GM12878 (cell line): ENCODE measurements at regions not wholly inside any gene's neighbourhood (a gene's known extent, or its start where the extent isn't known, plus 50 kb on each side); places are given as distances from the start of the nearest gene placed in this dataset.

Source experiments
- BACH1 ChIP-seq: fragments of 450-650 bp; IDR thresholded peaks from 2 replicates; pipeline ENCODE4 v1.6.1; 2017; ENCODE audit warnings: mild to moderate bottlenecking, borderline replicate concordance
- BMI1 ChIP-seq: fragments of 450-650 bp; IDR thresholded peaks from 2 replicates; pipeline ENCODE4 v1.6.1; 2016; ENCODE audit warnings: mild to moderate bottlenecking, moderate library complexity, borderline replicate concordance
- EGR1 ChIP-seq, 2 experiments: IDR thresholded peaks; 1 replicate in 1 of 2; 2 replicates in 1 of 2; pipeline ENCODE4 v1.6.1; 2011 to 2012; ENCODE audit warnings: low read depth in 2 of 2, low read length in 2 of 2, borderline replicate concordance in 1 of 2, mild to moderate bottlenecking in 1 of 2, moderate library complexity in 1 of 2
- EZH2 ChIP-seq: IDR thresholded peaks from 2 replicates; pipeline ENCODE4 v1.6.1; 2012; ENCODE audit warnings: low read depth, mild to moderate bottlenecking, control low read depth, inconsistent platforms, low read length, borderline replicate concordance; ENCODE audit not compliant: control insufficient read depth
- HCFC1 ChIP-seq: fragments of 150-350 bp; IDR thresholded peaks from 2 replicates; pipeline ENCODE4 v1.6.1; 2014; ENCODE audit warnings: low read length
- MEF2A ChIP-seq: IDR thresholded peaks from 2 replicates; pipeline ENCODE4 v1.6.1; 2011; ENCODE audit warnings: low read depth, mild to moderate bottlenecking, low read length, moderate library complexity; ENCODE audit not compliant: insufficient read depth
- NFYA ChIP-seq: IDR thresholded peaks from 2 replicates; pipeline ENCODE4 v1.6.1; 2011; ENCODE audit warnings: low read depth, mild to moderate bottlenecking, low read length, improper control_type of control experiment, borderline replicate concordance
- PAX8 ChIP-seq: fragments of 450-650 bp; IDR thresholded peaks from 2 replicates; pipeline ENCODE4 v1.6.1; 2017; ENCODE audit warnings: mild to moderate bottlenecking, moderate library complexity
- RAD21 ChIP-seq: IDR thresholded peaks from 2 replicates; pipeline ENCODE4 v1.6.1; 2011; ENCODE audit warnings: mild to moderate bottlenecking, low read depth, low read length, moderate library complexity; ENCODE audit not compliant: insufficient read depth
- RBBP5 ChIP-seq: fragments of 200-600 bp; sonication (generic); conservative IDR thresholded peaks from 2 replicates; pipeline ENCODE4 v1.6.1; 2016
- TARDBP ChIP-seq: IDR thresholded peaks from 2 replicates; pipeline ENCODE4 v1.6.1; 2016; ENCODE audit warnings: borderline replicate concordance
- TCF7 ChIP-seq: IDR thresholded peaks from 2 replicates; pipeline ENCODE4 v1.6.1; 2014; ENCODE audit warnings: antibody characterized with exemption, borderline replicate concordance
- YY1 ChIP-seq: IDR thresholded peaks from 2 replicates; pipeline ENCODE4 v1.6.1; 2011; ENCODE audit warnings: low read depth, mild to moderate bottlenecking, low read length
- ZBED1 ChIP-seq: IDR thresholded peaks from 2 replicates; pipeline ENCODE4 v1.6.1; 2016; ENCODE audit warnings: borderline replicate concordance
- ZBTB4 ChIP-seq: fragments of 450-650 bp; formaldehyde crosslinking; IDR thresholded peaks from 2 replicates; pipeline ENCODE4 v1.4.0; 2022; ENCODE audit warnings: mild to moderate bottlenecking, moderate library complexity
- TF ChIP-seq, protein P1 (sequence below): fragments of 450-650 bp; IDR thresholded peaks from 2 replicates; pipeline ENCODE4 v1.6.1; 2016; ENCODE audit warnings: mild to moderate bottlenecking
- TF ChIP-seq, protein P2 (sequence below): IDR thresholded peaks from 2 replicates; pipeline ENCODE4 v1.6.1; 2012; ENCODE audit warnings: mild to moderate bottlenecking, low read depth, low read length
- TF ChIP-seq, protein P3 (sequence below): IDR thresholded peaks from 2 replicates; pipeline ENCODE4 v1.6.1; 2011; ENCODE audit warnings: borderline replicate concordance, low read depth, mild to moderate bottlenecking, moderate library complexity, low read length; ENCODE audit not compliant: insufficient read depth, poor library complexity, severe bottlenecking
- TF ChIP-seq, protein P4 (sequence below): fragments of 450-650 bp; IDR thresholded peaks from 2 replicates; pipeline ENCODE4 v1.6.1; 2017; ENCODE audit warnings: low read depth, mild to moderate bottlenecking, moderate library complexity

GRCh38 chr6:6407071-6407741, 86.7 kb upstream of the F13A1 start (continued):
- TF ChIP-seq, protein P1, sequence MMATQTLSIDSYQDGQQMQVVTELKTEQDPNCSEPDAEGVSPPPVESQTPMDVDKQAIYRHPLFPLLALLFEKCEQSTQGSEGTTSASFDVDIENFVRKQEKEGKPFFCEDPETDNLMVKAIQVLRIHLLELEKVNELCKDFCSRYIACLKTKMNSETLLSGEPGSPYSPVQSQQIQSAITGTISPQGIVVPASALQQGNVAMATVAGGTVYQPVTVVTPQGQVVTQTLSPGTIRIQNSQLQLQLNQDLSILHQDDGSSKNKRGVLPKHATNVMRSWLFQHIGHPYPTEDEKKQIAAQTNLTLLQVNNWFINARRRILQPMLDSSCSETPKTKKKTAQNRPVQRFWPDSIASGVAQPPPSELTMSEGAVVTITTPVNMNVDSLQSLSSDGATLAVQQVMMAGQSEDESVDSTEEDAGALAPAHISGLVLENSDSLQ: no peak; the same call in 1 of the 2 replicates
- TF ChIP-seq EGR1 (IDR thresholded peaks at IDR 0.05; ENCODE audit: borderline replicate concordance in 1 of 2, low read depth in 2 of 2, low read length in 2 of 2) (no peak), ZBTB4 (CRISPR knock-in tag) (no peak), ZBED1 (peak; percentile 70; the same call in 1 of the 2 replicates), RBBP5 (0 out of 2 replicates have a peak, but pooled peaks have one; percentile 22), YY1 (no peak), EZH2 (no peak), BACH1 (no peak; the same call in 1 of the 2 replicates), NFYA (no peak), BMI1 (peak; percentile 65; the same call in 1 of the 2 replicates), TCF7 (no peak), PAX8 (no peak), RAD21 (0 out of 2 replicates have a peak, but pooled peaks have one; percentile 8), MEF2A (peak; percentile 63; the same call in 1 of the 2 replicates), HCFC1 (no peak), TARDBP (no peak)
- TF ChIP-seq, protein P2, sequence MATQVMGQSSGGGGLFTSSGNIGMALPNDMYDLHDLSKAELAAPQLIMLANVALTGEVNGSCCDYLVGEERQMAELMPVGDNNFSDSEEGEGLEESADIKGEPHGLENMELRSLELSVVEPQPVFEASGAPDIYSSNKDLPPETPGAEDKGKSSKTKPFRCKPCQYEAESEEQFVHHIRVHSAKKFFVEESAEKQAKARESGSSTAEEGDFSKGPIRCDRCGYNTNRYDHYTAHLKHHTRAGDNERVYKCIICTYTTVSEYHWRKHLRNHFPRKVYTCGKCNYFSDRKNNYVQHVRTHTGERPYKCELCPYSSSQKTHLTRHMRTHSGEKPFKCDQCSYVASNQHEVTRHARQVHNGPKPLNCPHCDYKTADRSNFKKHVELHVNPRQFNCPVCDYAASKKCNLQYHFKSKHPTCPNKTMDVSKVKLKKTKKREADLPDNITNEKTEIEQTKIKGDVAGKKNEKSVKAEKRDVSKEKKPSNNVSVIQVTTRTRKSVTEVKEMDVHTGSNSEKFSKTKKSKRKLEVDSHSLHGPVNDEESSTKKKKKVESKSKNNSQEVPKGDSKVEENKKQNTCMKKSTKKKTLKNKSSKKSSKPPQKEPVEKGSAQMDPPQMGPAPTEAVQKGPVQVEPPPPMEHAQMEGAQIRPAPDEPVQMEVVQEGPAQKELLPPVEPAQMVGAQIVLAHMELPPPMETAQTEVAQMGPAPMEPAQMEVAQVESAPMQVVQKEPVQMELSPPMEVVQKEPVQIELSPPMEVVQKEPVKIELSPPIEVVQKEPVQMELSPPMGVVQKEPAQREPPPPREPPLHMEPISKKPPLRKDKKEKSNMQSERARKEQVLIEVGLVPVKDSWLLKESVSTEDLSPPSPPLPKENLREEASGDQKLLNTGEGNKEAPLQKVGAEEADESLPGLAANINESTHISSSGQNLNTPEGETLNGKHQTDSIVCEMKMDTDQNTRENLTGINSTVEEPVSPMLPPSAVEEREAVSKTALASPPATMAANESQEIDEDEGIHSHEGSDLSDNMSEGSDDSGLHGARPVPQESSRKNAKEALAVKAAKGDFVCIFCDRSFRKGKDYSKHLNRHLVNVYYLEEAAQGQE: no peak
- TF ChIP-seq, protein P3, sequence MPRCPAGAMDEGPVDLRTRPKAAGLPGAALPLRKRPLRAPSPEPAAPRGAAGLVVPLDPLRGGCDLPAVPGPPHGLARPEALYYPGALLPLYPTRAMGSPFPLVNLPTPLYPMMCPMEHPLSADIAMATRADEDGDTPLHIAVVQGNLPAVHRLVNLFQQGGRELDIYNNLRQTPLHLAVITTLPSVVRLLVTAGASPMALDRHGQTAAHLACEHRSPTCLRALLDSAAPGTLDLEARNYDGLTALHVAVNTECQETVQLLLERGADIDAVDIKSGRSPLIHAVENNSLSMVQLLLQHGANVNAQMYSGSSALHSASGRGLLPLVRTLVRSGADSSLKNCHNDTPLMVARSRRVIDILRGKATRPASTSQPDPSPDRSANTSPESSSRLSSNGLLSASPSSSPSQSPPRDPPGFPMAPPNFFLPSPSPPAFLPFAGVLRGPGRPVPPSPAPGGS: peak; percentile 24
- TF ChIP-seq, protein P4, sequence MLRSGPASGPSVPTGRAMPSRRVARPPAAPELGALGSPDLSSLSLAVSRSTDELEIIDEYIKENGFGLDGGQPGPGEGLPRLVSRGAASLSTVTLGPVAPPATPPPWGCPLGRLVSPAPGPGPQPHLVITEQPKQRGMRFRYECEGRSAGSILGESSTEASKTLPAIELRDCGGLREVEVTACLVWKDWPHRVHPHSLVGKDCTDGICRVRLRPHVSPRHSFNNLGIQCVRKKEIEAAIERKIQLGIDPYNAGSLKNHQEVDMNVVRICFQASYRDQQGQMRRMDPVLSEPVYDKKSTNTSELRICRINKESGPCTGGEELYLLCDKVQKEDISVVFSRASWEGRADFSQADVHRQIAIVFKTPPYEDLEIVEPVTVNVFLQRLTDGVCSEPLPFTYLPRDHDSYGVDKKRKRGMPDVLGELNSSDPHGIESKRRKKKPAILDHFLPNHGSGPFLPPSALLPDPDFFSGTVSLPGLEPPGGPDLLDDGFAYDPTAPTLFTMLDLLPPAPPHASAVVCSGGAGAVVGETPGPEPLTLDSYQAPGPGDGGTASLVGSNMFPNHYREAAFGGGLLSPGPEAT: peak; percentile 59
